ENCODE measurements at regions not wholly inside any gene's neighbourhood (a gene's known extent, or its start where the extent isn't known, plus 50 kb on each side); places are given as distances from the start of the nearest gene placed in this dataset.

DNA sequence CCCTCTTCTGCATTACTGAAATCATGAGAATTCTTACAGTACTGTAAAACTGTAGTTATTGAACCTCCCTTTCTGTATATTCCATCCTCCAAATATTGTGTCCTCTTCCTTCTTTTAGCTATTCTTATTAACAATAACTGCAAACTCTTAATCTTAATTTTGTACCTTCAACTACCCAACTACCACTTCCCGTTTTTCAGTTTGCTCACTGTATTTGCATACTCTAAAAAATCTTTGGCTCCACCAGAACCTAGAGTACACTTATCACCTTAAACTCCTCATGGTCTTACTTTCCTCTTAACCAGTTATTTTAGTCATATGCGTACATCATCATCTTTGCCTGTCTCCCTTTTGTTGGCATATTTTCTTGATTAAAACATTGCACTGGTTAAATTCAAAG lies 543.7 kb downstream of the ARAP2 start:
- TF ChIP-seq, protein P1, sequence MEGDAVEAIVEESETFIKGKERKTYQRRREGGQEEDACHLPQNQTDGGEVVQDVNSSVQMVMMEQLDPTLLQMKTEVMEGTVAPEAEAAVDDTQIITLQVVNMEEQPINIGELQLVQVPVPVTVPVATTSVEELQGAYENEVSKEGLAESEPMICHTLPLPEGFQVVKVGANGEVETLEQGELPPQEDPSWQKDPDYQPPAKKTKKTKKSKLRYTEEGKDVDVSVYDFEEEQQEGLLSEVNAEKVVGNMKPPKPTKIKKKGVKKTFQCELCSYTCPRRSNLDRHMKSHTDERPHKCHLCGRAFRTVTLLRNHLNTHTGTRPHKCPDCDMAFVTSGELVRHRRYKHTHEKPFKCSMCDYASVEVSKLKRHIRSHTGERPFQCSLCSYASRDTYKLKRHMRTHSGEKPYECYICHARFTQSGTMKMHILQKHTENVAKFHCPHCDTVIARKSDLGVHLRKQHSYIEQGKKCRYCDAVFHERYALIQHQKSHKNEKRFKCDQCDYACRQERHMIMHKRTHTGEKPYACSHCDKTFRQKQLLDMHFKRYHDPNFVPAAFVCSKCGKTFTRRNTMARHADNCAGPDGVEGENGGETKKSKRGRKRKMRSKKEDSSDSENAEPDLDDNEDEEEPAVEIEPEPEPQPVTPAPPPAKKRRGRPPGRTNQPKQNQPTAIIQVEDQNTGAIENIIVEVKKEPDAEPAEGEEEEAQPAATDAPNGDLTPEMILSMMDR (IDR thresholded peaks at IDR 0.05), result no peak
- TF ChIP-seq RAD21 (conservative IDR thresholded peaks at IDR 0.05 in 1 of 2, IDR thresholded peaks at IDR 0.05 in 1 of 2) (no peak), POLR2A (IDR thresholded peaks at IDR 0.05; ENCODE audit: low read length) (no peak), SREBF2 (IDR thresholded peaks at IDR 0.05) (no peak), SMC3 (IDR thresholded peaks at IDR 0.05) (no peak), KDM1A (IDR thresholded peaks at IDR 0.05; ENCODE audit: low read depth) (no peak), NR3C1 (IDR thresholded peaks at IDR 0.05) (no peak), EP300 (IDR thresholded peaks at IDR 0.05) (no peak), MYC (IDR thresholded peaks at IDR 0.05; ENCODE audit: borderline replicate concordance, low read length) (no peak), ZNF302 (CRISPR knock-in tag; IDR thresholded peaks at IDR 0.05) (no peak)
- TF ChIP-seq, protein P2, sequence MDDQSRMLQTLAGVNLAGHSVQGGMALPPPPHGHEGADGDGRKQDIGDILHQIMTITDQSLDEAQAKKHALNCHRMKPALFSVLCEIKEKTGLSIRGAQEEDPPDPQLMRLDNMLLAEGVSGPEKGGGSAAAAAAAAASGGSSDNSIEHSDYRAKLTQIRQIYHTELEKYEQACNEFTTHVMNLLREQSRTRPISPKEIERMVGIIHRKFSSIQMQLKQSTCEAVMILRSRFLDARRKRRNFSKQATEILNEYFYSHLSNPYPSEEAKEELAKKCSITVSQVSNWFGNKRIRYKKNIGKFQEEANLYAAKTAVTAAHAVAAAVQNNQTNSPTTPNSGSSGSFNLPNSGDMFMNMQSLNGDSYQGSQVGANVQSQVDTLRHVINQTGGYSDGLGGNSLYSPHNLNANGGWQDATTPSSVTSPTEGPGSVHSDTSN (IDR thresholded peaks at IDR 0.05), result no peak
- TF ChIP-seq, protein P3, sequence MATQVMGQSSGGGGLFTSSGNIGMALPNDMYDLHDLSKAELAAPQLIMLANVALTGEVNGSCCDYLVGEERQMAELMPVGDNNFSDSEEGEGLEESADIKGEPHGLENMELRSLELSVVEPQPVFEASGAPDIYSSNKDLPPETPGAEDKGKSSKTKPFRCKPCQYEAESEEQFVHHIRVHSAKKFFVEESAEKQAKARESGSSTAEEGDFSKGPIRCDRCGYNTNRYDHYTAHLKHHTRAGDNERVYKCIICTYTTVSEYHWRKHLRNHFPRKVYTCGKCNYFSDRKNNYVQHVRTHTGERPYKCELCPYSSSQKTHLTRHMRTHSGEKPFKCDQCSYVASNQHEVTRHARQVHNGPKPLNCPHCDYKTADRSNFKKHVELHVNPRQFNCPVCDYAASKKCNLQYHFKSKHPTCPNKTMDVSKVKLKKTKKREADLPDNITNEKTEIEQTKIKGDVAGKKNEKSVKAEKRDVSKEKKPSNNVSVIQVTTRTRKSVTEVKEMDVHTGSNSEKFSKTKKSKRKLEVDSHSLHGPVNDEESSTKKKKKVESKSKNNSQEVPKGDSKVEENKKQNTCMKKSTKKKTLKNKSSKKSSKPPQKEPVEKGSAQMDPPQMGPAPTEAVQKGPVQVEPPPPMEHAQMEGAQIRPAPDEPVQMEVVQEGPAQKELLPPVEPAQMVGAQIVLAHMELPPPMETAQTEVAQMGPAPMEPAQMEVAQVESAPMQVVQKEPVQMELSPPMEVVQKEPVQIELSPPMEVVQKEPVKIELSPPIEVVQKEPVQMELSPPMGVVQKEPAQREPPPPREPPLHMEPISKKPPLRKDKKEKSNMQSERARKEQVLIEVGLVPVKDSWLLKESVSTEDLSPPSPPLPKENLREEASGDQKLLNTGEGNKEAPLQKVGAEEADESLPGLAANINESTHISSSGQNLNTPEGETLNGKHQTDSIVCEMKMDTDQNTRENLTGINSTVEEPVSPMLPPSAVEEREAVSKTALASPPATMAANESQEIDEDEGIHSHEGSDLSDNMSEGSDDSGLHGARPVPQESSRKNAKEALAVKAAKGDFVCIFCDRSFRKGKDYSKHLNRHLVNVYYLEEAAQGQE (IDR thresholded peaks at IDR 0.05), result no peak
